Pancreas (tissue), 10 donors: ENCODE measurements at regions not wholly inside any gene's neighbourhood (a gene's known extent, or its start where the extent isn't known, plus 50 kb on each side); places are given as distances from the start of the nearest gene placed in this dataset.

ENCODE experiments used
- ATAC-seq, 4 donors: fragments of 200-7000 bp; cut with Tn5 transposase; one replicate each; pipeline versions ENCODE4 v1.8.0 to v1.9.1; 2020; ENCODE audit warnings: mild to moderate bottlenecking in 4 of 4, moderate library complexity in 4 of 4
- DNase-seq, 6 donors: peaks; one replicate each; pipeline ENCODE4 v3.0.0-alpha.2; 2020
- FAIRE-seq: peaks from 2 replicates; lab custom pipeline; 2012; peaks lifted over from hg19 to GRCh38; lab: Jason Lieb, UNC
- H3K27ac ChIP-seq, 4 donors: fragments of 200-600 bp; sonication (generic); 1 replicate in 3 of 4; 2 replicates in 1 of 4; pipeline versions ENCODE4 v1.5.0 to v1.8.0; 2020
- H3K27me3 ChIP-seq, 4 donors: fragments of 200-600 bp; one replicate each; pipeline ENCODE4 v1.8.0; 2021
- H3K36me3 ChIP-seq, 3 donors: fragments of 200-600 bp; sonication (generic) in 1 of 3; one replicate each; pipeline versions ENCODE4 v1.5.0 to v1.8.0; 2020 to 2021
- H3K4me1 ChIP-seq, 3 donors: fragments of 200-600 bp; one replicate each; pipeline ENCODE4 v1.8.0; 2021
- H3K4me3 ChIP-seq, 4 donors: fragments of 200-600 bp; sonication (generic) in 2 of 4; one replicate each; pipeline versions ENCODE4 v1.5.0 to v1.8.0; 2020 to 2021
- H3K9me3 ChIP-seq, 4 donors: fragments of 200-600 bp; one replicate each; pipeline ENCODE4 v1.8.0; 2021
- WGBS, 2 donors: extraction: QIAGEN DNeasy Blood & Tissue Kit; methylation state at CpG; one replicate each; pipeline ENCODE4 v1.1.7; 2013; 5-methylcytosine and 5-hydroxymethylcytosine counted together
- intact Hi-C, 3 donors: fragments of 100-400 bp; cut with DNase I; formaldehyde crosslinking; loops; one replicate each; pipeline versions ENCODE4 v1.11.1 to v1.14.2; 2022
- TF ChIP-seq, protein P1 (sequence below), 4 donors: fragments of 200-600 bp; sonication (generic) in 3 of 4; IDR thresholded peaks; one replicate each; pipeline versions ENCODE4 v1.5.0 to v1.8.0; 2021; ENCODE audit warnings: antibody characterized with exemption in 4 of 4
- donor health status: healthy with polysubstance abuse.
- donor health status: DM: no; HTN: no; CAD: no; lungs with moderate emphysema.
- donor health status: DM: no; HTN: no; CAD: no.
- donor health status: control.
- donor health status: control.
- donor health status: Bipolar disorder and iron deficiency.
- donor health status: DM: yes; HTN: yes; CAD: no.
- donor health status: DM: no; HTN: no; CAD: no.
- donor health status: DM: no; HTN: no; CAD: no.
- donor health status: DM: yes; HTN: yes; CAD: no.

GRCh38 chr1:201734786-201735185 lies 94.2 kb upstream of the IPO9 start:
- Histone ChIP-seq H3K4me1 (no peaks in the 10 kb centered on the region), H3K27me3 (no peaks in the 10 kb centered on the region), H3K36me3 (no peaks in the 10 kb centered on the region), H3K9me3 (no peaks in the 10 kb centered on the region), H3K27ac (no peak overlapping the region), H3K4me3 (no peak overlapping the region)
- WGBS, 2 donors = 36 to 40% methylated on average over 2 of the region's 2 CpGs
- FAIRE-seq (no peak), ATAC-seq (no peak), DNase-seq (no peak)
- TF ChIP-seq, protein P1, sequence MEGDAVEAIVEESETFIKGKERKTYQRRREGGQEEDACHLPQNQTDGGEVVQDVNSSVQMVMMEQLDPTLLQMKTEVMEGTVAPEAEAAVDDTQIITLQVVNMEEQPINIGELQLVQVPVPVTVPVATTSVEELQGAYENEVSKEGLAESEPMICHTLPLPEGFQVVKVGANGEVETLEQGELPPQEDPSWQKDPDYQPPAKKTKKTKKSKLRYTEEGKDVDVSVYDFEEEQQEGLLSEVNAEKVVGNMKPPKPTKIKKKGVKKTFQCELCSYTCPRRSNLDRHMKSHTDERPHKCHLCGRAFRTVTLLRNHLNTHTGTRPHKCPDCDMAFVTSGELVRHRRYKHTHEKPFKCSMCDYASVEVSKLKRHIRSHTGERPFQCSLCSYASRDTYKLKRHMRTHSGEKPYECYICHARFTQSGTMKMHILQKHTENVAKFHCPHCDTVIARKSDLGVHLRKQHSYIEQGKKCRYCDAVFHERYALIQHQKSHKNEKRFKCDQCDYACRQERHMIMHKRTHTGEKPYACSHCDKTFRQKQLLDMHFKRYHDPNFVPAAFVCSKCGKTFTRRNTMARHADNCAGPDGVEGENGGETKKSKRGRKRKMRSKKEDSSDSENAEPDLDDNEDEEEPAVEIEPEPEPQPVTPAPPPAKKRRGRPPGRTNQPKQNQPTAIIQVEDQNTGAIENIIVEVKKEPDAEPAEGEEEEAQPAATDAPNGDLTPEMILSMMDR (IDR thresholded peaks at IDR 0.05) = no peak
- intact Hi-C loops = no loop called here

GRCh38 chr1:201736707-201737320 lies 92.1 kb upstream of the IPO9 start:
- no peaks in the 10 kb centered on the region for H3K9me3 ChIP-seq
- H3K27ac ChIP-seq = no peak overlapping the region
- DNase-seq (no peak), FAIRE-seq (no peak), ATAC-seq (no peak)
- TF ChIP-seq, protein P1 (IDR thresholded peaks at IDR 0.05) = no peak
- H3K4me3 ChIP-seq = no peak overlapping the region
- 68 to 80% methylated on average over 6 of the region's 6 CpGs for WGBS, 2 donors
- H3K36me3 ChIP-seq = no peaks in the 10 kb centered on the region
- intact Hi-C loops = no loop called here
- H3K4me1 ChIP-seq = no peaks in the 10 kb centered on the region
- H3K27me3 ChIP-seq = no peaks in the 10 kb centered on the region

DNA sequence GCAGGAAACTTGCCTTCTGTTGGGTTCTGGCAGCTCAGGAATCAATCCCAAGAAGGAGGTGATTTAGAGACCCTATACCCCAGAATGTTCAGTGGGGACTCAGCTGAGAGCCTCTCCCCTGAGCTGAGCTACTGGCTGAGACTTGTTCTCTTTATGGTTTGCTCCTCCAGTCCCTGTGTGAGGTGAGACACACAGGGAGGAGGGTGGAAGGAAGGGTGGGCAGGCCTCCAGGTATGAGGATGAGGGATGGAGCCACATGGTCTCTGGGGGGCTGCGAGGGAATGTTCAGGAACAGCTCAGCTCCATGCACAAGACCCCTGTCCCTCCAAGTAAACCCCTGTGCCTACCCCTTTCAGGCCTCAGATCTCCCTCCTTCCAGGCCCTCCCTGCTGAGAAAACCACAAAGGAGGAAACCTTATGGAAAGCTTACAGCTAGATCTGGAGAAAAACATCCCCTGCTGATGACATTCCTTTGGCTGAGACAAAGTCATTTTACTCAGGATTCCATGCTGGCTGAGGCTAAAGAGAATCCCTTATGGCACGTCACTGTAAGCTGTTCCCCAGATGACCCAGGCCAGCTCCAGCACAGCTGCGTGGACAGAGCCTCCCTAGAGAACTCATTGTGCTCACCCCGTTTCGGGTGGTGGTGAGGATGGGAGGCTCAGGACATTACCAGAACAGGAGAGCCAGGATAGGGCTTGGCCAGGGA lies 91.5 kb upstream of the IPO9 start:
- Histone ChIP-seq H3K4me1 (no peaks in the 10 kb centered on the region), H3K36me3 (no peaks in the 10 kb centered on the region), H3K4me3 (no peak overlapping the region), H3K27me3 (no peaks in the 10 kb centered on the region), H3K9me3 (no peaks in the 10 kb centered on the region), H3K27ac (no peak overlapping the region)
- intact Hi-C loops = no loop called here
- TF ChIP-seq, protein P1 (IDR thresholded peaks at IDR 0.05) = no peak
- DNase-seq = no peak
- no peak for FAIRE-seq
- ATAC-seq = no peak
- 73 to 85% methylated on average over 5 of the region's 5 CpGs for whole genome bisulfite sequencing, 2 donors

DNA sequence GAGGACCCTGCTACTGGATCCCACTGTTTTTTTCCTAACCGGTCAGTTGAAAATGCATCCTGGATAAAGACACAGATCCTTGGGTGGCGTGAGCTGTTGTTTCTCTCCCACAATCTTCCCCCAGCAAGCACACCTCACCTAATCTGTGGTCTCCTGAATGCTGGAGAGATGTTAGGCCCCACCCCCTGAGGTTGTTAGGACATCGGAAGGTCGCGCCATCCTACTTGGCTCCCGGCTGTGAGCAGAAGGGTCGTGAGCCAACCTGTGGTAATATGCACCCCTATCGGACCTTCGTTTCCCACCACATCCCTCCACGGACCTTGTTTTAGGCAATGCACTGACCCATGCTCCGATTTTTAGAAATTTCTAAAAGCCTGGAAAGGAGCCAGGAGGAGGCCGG lies 89.9 kb upstream of the IPO9 start:
- intact Hi-C loops = no loop called here
- TF ChIP-seq, protein P1 (IDR thresholded peaks at IDR 0.05) = no peak
- ATAC-seq (peak in 3 of 4 donors; percentile 5 to 15 (median 8)), FAIRE-seq (no peak), DNase-seq (no peak)
- no peaks in the 10 kb centered on the region for H3K9me3 ChIP-seq
- no peaks in the 10 kb centered on the region for H3K27me3 ChIP-seq
- H3K4me1 ChIP-seq = no peaks in the 10 kb centered on the region
- H3K27ac ChIP-seq = no peak overlapping the region
- H3K36me3 ChIP-seq = no peaks in the 10 kb centered on the region
- WGBS, 2 donors = 21 to 28% methylated on average over 12 of the region's 12 CpGs
- H3K4me3 ChIP-seq = peak overlapping the region; percentile 45 to 88 (median 68)
